NCI-H774 (cell line): ENCODE measurements at regions not wholly inside any gene's neighbourhood (a gene's known extent, or its start where the extent isn't known, plus 50 kb on each side); places are given as distances from the start of the nearest gene placed in this dataset.
"Not testable (repeated sequence)": the region's sequence is repeated elsewhere in the genome, so short reads cannot be mapped to it uniquely, and the experiment has no call there.

Source experiments
- DNase-seq: peaks from one replicate; lab custom pipeline; 2025; lab: John Stamatoyannopoulos, UW

- no peak for DNase-seq
Measured at GRCh38 chr3:35141406-35141805, 497.9 kb upstream of the ARPP21 start.

- DNase-seq, result no peak
Measured at GRCh38 chr3:35144011-35144410, 495.3 kb upstream of the ARPP21 start.

- DNase-seq, result not testable (repeated sequence)
Measured at GRCh38 chr3:35146256-35147035, 492.9 kb upstream of the ARPP21 start.

- DNase-seq, result no peak
Measured at GRCh38 chr3:35183927-35184675, 455.2 kb upstream of the ARPP21 start.

- no peak for DNase-seq
Measured at GRCh38 chr3:35184775-35185174, 454.6 kb upstream of the ARPP21 start.

- no peak for DNase-seq
Measured at GRCh38 chr3:35187908-35188307, 451.4 kb upstream of the ARPP21 start.

- DNase-seq, result no peak
Measured at GRCh38 chr3:35194666-35195065, 444.7 kb upstream of the ARPP21 start.

- no peak for DNase-seq
Measured at GRCh38 chr3:35198857-35199256, 440.5 kb upstream of the ARPP21 start.

GRCh38 chr3:35200056-35200455, 439.3 kb upstream of the ARPP21 start:
- DNase-seq, result no peak

- no peak for DNase-seq
Measured at GRCh38 chr3:35201211-35201610, 438.1 kb upstream of the ARPP21 start.

GRCh38 chr3:35215525-35216500, 423.5 kb upstream of the ARPP21 start:
- DNase-seq, result no peak

- no peak for DNase-seq
Measured at GRCh38 chr3:35216501-35217266, 422.6 kb upstream of the ARPP21 start.

GRCh38 chr3:35223632-35224394, 415.5 kb upstream of the ARPP21 start:
- DNase-seq, result no peak

GRCh38 chr3:35224565-35225295, 414.6 kb upstream of the ARPP21 start:
- DNase-seq, result no peak

GRCh38 chr3:35241236-35241635, 398.1 kb upstream of the ARPP21 start:
- no peak for DNase-seq

- no peak for DNase-seq
Measured at GRCh38 chr3:35254917-35255316, 384.4 kb upstream of the ARPP21 start.

- DNase-seq, result no peak
Measured at GRCh38 chr3:35257641-35258040, 381.7 kb upstream of the ARPP21 start.

GRCh38 chr3:35262406-35262805, 376.9 kb upstream of the ARPP21 start:
- no peak for DNase-seq

GRCh38 chr3:35263477-35263876, 375.8 kb upstream of the ARPP21 start:
- DNase-seq, result no peak

GRCh38 chr3:35266065-35266464, 373.3 kb upstream of the ARPP21 start:
- not testable (repeated sequence) for DNase-seq
